Vagina (tissue), 2 donors: ENCODE measurements at regions not wholly inside any gene's neighbourhood (a gene's known extent, or its start where the extent isn't known, plus 50 kb on each side); places are given as distances from the start of the nearest gene placed in this dataset.

Experiments
- DNase-seq, 2 donors: peaks; one replicate each; pipeline ENCODE4 v3.0.0-alpha.2; 2017; ENCODE audit errors: extremely low spot score in 2 of 2
- H3K27ac ChIP-seq: fragments of 200-600 bp; sonication (generic); one replicate; pipeline ENCODE4 v1.5.1; 2019
- H3K27me3 ChIP-seq: fragments of 200-600 bp; sonication (generic); one replicate; pipeline ENCODE4 v1.5.1; 2019
- H3K36me3 ChIP-seq, 2 donors: fragments of 200-600 bp; sonication (generic); one replicate each; pipeline ENCODE4 v1.5.1; 2017 to 2019
- H3K4me1 ChIP-seq: fragments of 200-600 bp; sonication (generic); one replicate; pipeline ENCODE4 v1.5.1; 2019
- H3K4me3 ChIP-seq, 2 donors: fragments of 200-600 bp; sonication (generic); 1 replicate in 1 of 2; 2 replicates in 1 of 2; pipeline ENCODE4 v1.5.1; 2016 to 2019
- H3K9me3 ChIP-seq: fragments of 200-600 bp; sonication (generic); one replicate; pipeline ENCODE4 v1.5.1; 2019
- CTCF ChIP-seq, 3 experiments: fragments of 450-650 bp in 2 of 3; fragments of 200-600 bp in 1 of 3; sonication (generic) in 1 of 3; IDR thresholded peaks; one replicate each; pipeline ENCODE4 v1.5.1; 2017 to 2019; ENCODE audit warnings: antibody characterized with exemption in 3 of 3, mild to moderate bottlenecking in 2 of 3, moderate library complexity in 2 of 3
- POLR2A ChIP-seq, 2 donors: fragments of 450-650 bp; IDR thresholded peaks; one replicate each; pipeline ENCODE4 v1.6.1; 2017; ENCODE audit warnings: antibody characterized with exemption in 2 of 2, mild to moderate bottlenecking in 2 of 2, moderate library complexity in 2 of 2
- POLR2AphosphoS5 ChIP-seq, 2 donors: sonication (generic); formaldehyde crosslinking; IDR thresholded peaks; one replicate each; pipeline ENCODE4 v1.9.0; 2017; ENCODE audit warnings: antibody characterized with exemption in 2 of 2, mild to moderate bottlenecking in 2 of 2, low read depth in 1 of 2; ENCODE audit not compliant: insufficient read depth in 1 of 2
- intact Hi-C: fragments of 100-400 bp; cut with DNase I; formaldehyde crosslinking; loops from one replicate; pipeline ENCODE4 v1.15.1; 2023

GRCh38 chr5:53427965-53428364, 52.5 kb upstream of the FST start:
- Histone ChIP-seq H3K36me3 (no peaks in the 10 kb centered on the region), H3K4me3 (no peak overlapping the region), H3K4me1 (no peaks in the 10 kb centered on the region), H3K27ac (no peak overlapping the region), H3K9me3 (no peaks in the 10 kb centered on the region), H3K27me3 (no peaks in the 10 kb centered on the region)
- intact Hi-C loops: no loop called here
- no peak for DNase-seq
- TF ChIP-seq POLR2A (IDR thresholded peaks at IDR 0.05) (no peak), POLR2AphosphoS5 (IDR thresholded peaks at IDR 0.05; ENCODE audit: insufficient read depth in 1 of 2, low read depth in 1 of 2) (no peak), CTCF (IDR thresholded peaks at IDR 0.05) (no peak)

GRCh38 chr5:53429706-53430105, 50.7 kb upstream of the FST start:
- intact Hi-C loops: no loop called here
- H3K9me3 ChIP-seq: no peaks in the 10 kb centered on the region
- H3K27me3 ChIP-seq: no peaks in the 10 kb centered on the region
- no peak overlapping the region for H3K27ac ChIP-seq
- H3K4me1 ChIP-seq: no peaks in the 10 kb centered on the region
- no peak for DNase-seq
- no peak overlapping the region for H3K4me3 ChIP-seq
- no peaks in the 10 kb centered on the region for H3K36me3 ChIP-seq
- TF ChIP-seq POLR2A (IDR thresholded peaks at IDR 0.05) (no peak), CTCF (IDR thresholded peaks at IDR 0.05) (no peak), POLR2AphosphoS5 (IDR thresholded peaks at IDR 0.05; ENCODE audit: insufficient read depth in 1 of 2, low read depth in 1 of 2) (no peak)

- Histone ChIP-seq H3K4me3 (no peak overlapping the region), H3K27ac (no peak overlapping the region), H3K4me1 (no peaks in the 10 kb centered on the region), H3K36me3 (no peaks in the 10 kb centered on the region), H3K9me3 (no peaks in the 10 kb centered on the region), H3K27me3 (no peaks in the 10 kb centered on the region)
- intact Hi-C loops: no loop called here
- DNase-seq: no peak
- TF ChIP-seq CTCF (IDR thresholded peaks at IDR 0.05): peak in 2 of 3 experiments; percentile 28 to 35
- no peak for TF ChIP-seq POLR2A (IDR thresholded peaks at IDR 0.05)
- TF ChIP-seq POLR2AphosphoS5 (IDR thresholded peaks at IDR 0.05; ENCODE audit: insufficient read depth in 1 of 2, low read depth in 1 of 2): no peak
These were observed 49.7 kb upstream of the FST start for GRCh38 chr5:53430618-53431252.
